ENCODE measurements at regions not wholly inside any gene's neighbourhood (a gene's known extent, or its start where the extent isn't known, plus 50 kb on each side); places are given as distances from the start of the nearest gene placed in this dataset.

DNA sequence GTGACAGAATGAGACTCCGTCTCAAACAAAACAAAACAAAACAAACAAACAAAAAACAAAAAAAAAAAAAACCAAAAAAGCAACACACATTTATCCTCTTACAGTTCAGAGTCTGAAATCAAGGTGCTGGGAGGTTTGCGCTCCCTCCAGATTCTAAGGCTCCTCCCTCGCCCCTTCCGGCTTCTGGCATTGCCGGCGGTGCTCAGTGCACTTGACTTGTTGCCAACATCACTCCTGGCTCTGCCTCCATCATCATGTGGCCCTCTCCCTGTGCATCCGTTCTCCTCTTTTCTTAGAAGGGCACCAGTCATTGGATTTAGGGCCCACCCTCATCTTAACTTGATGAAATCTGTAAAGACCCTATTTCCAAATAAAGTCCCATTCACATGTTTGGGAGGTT lies 73.8 kb downstream of the RBFOX3 start:
- Histone ChIP-seq H4K20me1 (ENCODE audit: insufficient read depth) (no peaks in the 10 kb centered on the region), H3K9me3 (ENCODE audit: low read depth) (no peaks in the 10 kb centered on the region), H3K27me3 (replicated peaks; ENCODE audit: insufficient read depth) (no peaks in the 10 kb centered on the region; the same call in 1 of the 2 replicates), H3K9ac (no peak overlapping the region), H3K27ac (no peak overlapping the region), H3K9me2 (ENCODE audit: insufficient read depth) (no peaks in the 10 kb centered on the region), H3K4me1 (ENCODE audit: insufficient read depth) (no peaks in the 10 kb centered on the region), H3F3A (ENCODE audit: insufficient read depth) (no peaks in the 10 kb centered on the region), H2AFZ (no peak overlapping the region), H3K79me2 (ENCODE audit: insufficient read depth) (no peaks in the 10 kb centered on the region), H3K4me3 (no peak overlapping the region), H3K36me3 (ENCODE audit: low read depth) (no peaks in the 10 kb centered on the region), H3K4me2 (ENCODE audit: unreplicated experiment) (no peak overlapping the region)
- in situ Hi-C loops (cut with MboI): no loop called here
- no peak for TF ChIP-seq EZH2phosphoT487 (IDR thresholded peaks at IDR 0.05; ENCODE audit: insufficient read depth, low read depth)
- TF ChIP-seq EZH2 (IDR thresholded peaks at IDR 0.05; ENCODE audit: insufficient read depth, poor library complexity, severe bottlenecking): no peak
- no peak for DNase-seq
- WGBS, 2 experiments (ENCODE audit: low coverage in 1 of 2, low lambda C conversion rate in 2 of 2, missing lambda C conversion rate in 2 of 2): 50 to 54% methylated on average over 7 of the region's 7 CpGs

DNA sequence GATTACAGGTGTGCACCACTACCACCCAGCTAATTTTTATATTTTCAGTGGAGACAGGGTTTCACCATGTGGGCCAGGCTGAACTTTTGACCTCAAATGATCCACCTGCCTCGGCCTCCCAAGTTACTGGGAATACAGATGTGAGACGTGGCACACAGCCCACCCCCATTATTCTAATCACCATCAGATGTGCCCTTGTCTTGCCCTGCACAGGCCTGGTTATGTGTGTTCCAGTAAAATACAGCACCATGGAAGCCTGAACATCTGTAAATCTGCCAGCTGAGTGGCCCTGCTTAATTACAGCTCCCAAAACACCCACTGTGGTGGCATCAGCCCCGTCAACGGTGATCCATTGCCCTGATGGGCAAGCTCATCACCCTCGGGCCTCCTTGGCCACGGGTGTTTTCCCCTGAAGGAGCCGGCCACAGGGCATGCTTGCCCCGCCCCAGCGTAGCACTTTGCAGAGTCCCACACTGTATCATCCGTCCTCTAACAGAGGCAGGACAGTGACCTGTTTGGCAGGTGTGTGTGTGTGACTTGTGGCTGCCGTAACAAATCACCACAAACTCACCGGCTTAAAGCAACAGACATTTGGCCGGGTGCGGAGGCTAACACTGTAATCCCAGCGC lies 74.5 kb downstream of the RBFOX3 start:
- H3K27ac ChIP-seq: no peak overlapping the region
- no peak for DNase-seq
- 39 to 47% methylated on average over 15 of the region's 15 CpGs for WGBS, 2 experiments (ENCODE audit: low coverage in 1 of 2, low lambda C conversion rate in 2 of 2, missing lambda C conversion rate in 2 of 2)

DNA sequence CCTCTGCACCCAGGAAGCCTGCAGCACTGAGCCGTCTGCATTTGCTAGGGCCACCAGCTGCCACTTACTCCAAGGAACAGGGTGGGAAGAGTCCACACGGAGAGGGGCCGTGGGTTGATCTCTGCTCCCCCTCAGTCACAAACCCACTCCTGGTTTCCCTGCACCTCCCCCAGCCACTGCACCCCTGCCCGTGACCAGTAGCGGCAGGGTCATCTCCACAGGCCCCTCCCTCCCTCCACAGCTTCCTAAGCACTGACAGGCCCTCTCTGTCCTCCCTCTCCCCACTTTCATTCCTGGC lies 75.2 kb downstream of the RBFOX3 start:
- no peak overlapping the region for H3K4me2 ChIP-seq (ENCODE audit: unreplicated experiment)
- H2AFZ ChIP-seq: no peak overlapping the region
- no peak for DNase-seq
- WGBS, 2 experiments (ENCODE audit: low coverage in 1 of 2, low lambda C conversion rate in 2 of 2, missing lambda C conversion rate in 2 of 2): 69 to 90% methylated on average over 3 to 5 of the region's 5 CpGs
- no peak overlapping the region for H3K9ac ChIP-seq
- no peaks in the 10 kb centered on the region for H4K20me1 ChIP-seq (ENCODE audit: insufficient read depth)
- H3K9me3 ChIP-seq (ENCODE audit: low read depth): no peaks in the 10 kb centered on the region
- no peak for TF ChIP-seq EZH2 (IDR thresholded peaks at IDR 0.05; ENCODE audit: insufficient read depth, poor library complexity, severe bottlenecking)
- no peak for TF ChIP-seq EZH2phosphoT487 (IDR thresholded peaks at IDR 0.05; ENCODE audit: insufficient read depth, low read depth)
- no peaks in the 10 kb centered on the region for H3K79me2 ChIP-seq (ENCODE audit: insufficient read depth)
- no peaks in the 10 kb centered on the region for H3F3A ChIP-seq (ENCODE audit: insufficient read depth)
- H3K27ac ChIP-seq: no peak overlapping the region
- no peaks in the 10 kb centered on the region for H3K36me3 ChIP-seq (ENCODE audit: low read depth)
- no peak overlapping the region for H3K4me3 ChIP-seq
- no peaks in the 10 kb centered on the region for H3K9me2 ChIP-seq (ENCODE audit: insufficient read depth)
- H3K27me3 ChIP-seq (replicated peaks; ENCODE audit: insufficient read depth): peaks cover 5% of the 10 kb centered on the region; the same call in 1 of the 2 replicates
- H3K4me1 ChIP-seq (ENCODE audit: insufficient read depth): no peaks in the 10 kb centered on the region
- in situ Hi-C loops (cut with MboI): no loop called here

More for the DNA sequence above, 74.5 kb downstream of the RBFOX3 start:
- TF ChIP-seq EZH2 (IDR thresholded peaks at IDR 0.05; ENCODE audit: insufficient read depth, poor library complexity, severe bottlenecking): no peak
- TF ChIP-seq EZH2phosphoT487 (IDR thresholded peaks at IDR 0.05; ENCODE audit: insufficient read depth, low read depth): no peak
- no peaks in the 10 kb centered on the region for H3F3A ChIP-seq (ENCODE audit: insufficient read depth)
- no peaks in the 10 kb centered on the region for H4K20me1 ChIP-seq (ENCODE audit: insufficient read depth)
- H3K4me2 ChIP-seq (ENCODE audit: unreplicated experiment): no peak overlapping the region
- H3K4me1 ChIP-seq (ENCODE audit: insufficient read depth): no peaks in the 10 kb centered on the region
- no peaks in the 10 kb centered on the region for H3K9me2 ChIP-seq (ENCODE audit: insufficient read depth)
- no peak overlapping the region for H2AFZ ChIP-seq
- no peak overlapping the region for H3K4me3 ChIP-seq
- H3K9ac ChIP-seq: no peak overlapping the region
- no peaks in the 10 kb centered on the region for H3K79me2 ChIP-seq (ENCODE audit: insufficient read depth)
- in situ Hi-C loops (cut with MboI): no loop called here
- no peaks in the 10 kb centered on the region for H3K9me3 ChIP-seq (ENCODE audit: low read depth)
- peaks cover 5% of the 10 kb centered on the region; the same call in 1 of the 2 replicates for H3K27me3 ChIP-seq (replicated peaks; ENCODE audit: insufficient read depth)
- H3K36me3 ChIP-seq (ENCODE audit: low read depth): no peaks in the 10 kb centered on the region

DNA sequence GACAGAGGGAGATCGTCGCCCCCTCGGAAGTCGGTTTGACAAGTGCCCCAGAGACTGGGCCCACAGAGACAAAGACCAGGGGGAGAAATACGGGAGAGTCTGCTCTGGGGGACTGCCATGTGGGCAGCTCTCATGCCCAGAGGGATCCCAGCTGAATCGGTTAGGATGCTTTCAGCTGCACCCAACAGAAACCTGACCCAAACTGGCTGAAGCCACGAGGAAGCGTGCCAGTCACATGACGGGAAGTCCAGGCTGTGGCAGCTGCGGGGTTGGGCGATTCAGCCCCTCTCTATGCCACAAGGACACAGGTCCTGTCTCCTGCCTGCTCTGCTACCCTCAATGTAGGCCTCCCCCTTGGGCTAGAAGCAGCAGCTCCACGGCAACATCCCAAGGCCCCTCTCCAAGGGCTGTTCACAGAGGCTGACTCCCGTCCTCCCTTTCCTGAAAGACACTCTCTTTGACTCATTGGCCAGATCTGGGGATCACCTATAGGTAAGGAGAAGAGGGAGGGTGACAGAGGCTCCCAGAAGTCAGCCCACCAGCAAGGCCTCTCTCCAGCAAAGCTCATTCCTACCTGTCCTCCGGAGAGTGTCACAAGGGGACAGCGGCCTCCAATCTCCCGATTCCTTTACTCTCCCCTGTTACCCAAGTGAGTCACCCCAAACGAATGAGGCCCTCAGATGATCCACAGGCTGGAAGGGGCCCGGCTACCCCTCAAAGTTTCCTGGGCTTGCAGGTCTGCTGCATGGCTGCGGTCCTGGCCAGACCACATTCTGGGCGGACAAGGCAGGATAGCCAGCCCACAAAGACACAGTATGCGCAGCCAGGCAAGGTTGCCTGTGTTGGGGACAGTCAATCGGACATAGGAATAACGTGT lies 75.8 kb downstream of the RBFOX3 start:
- H3K9me3 ChIP-seq (ENCODE audit: low read depth): no peaks in the 10 kb centered on the region
- no peak overlapping the region for H3K27ac ChIP-seq
- H2AFZ ChIP-seq: no peak overlapping the region
- H3K4me3 ChIP-seq: no peak overlapping the region
- H3K27me3 ChIP-seq (replicated peaks; ENCODE audit: insufficient read depth): peaks cover 5% of the 10 kb centered on the region; the same call in 1 of the 2 replicates
- no peaks in the 10 kb centered on the region for H3F3A ChIP-seq (ENCODE audit: insufficient read depth)
- no peak for DNase-seq
- H3K36me3 ChIP-seq (ENCODE audit: low read depth): no peaks in the 10 kb centered on the region
- WGBS, 2 experiments (ENCODE audit: low coverage in 1 of 2, low lambda C conversion rate in 2 of 2, missing lambda C conversion rate in 2 of 2): 44 to 53% methylated on average over 22 to 23 of the region's 23 CpGs
- H3K9me2 ChIP-seq (ENCODE audit: insufficient read depth): no peaks in the 10 kb centered on the region
- TF ChIP-seq EZH2 (IDR thresholded peaks at IDR 0.05; ENCODE audit: insufficient read depth, poor library complexity, severe bottlenecking) (no peak), EZH2phosphoT487 (IDR thresholded peaks at IDR 0.05; ENCODE audit: insufficient read depth, low read depth) (no peak)
- H3K4me2 ChIP-seq (ENCODE audit: unreplicated experiment): no peak overlapping the region
- no peaks in the 10 kb centered on the region for H4K20me1 ChIP-seq (ENCODE audit: insufficient read depth)
- H3K79me2 ChIP-seq (ENCODE audit: insufficient read depth): no peaks in the 10 kb centered on the region
- in situ Hi-C loops (cut with MboI): no loop called here
- no peaks in the 10 kb centered on the region for H3K4me1 ChIP-seq (ENCODE audit: insufficient read depth)
- no peak overlapping the region for H3K9ac ChIP-seq

Data from GM23248 (cell line).